B cell (primary cell): ENCODE measurements at regions not wholly inside any gene's neighbourhood (a gene's known extent, or its start where the extent isn't known, plus 50 kb on each side); places are given as distances from the start of the nearest gene placed in this dataset.

Experiments used
- ATAC-seq: fragments of 200-7000 bp; cut with Tn5 transposase; one replicate; pipeline ENCODE4 v1.10.0; 2021; ENCODE audit warnings: low read depth, mild to moderate bottlenecking, moderate number of reproducible peaks, moderate library complexity
- CTCF ChIA-PET: fragments of 350-600 bp; sonication (Branson Sonifier 250); formaldehyde crosslinking; loops from one replicate; lab custom pipeline; 2021; ENCODE audit warnings: antibody characterized with exemption, inconsistent platforms; lab: Charles Lee
- POLR2A ChIA-PET: fragments of 350-600 bp; sonication (Branson Sonifier 250); formaldehyde crosslinking; loops from one replicate; lab custom pipeline; 2021; ENCODE audit warnings: antibody characterized with exemption; lab: Charles Lee
- DNase-seq: peaks from one replicate; pipeline ENCODE4 v3.0.0; 2013
- H2AFZ ChIP-seq: 2 replicates; pipeline ENCODE4 v1.6.1; 2012; ENCODE audit warnings: mild to moderate bottlenecking, low read depth, low read length; ENCODE audit not compliant: insufficient read depth, poor library complexity, severe bottlenecking
- H3K27ac ChIP-seq, 2 donors: 1 replicate in 1 of 2; 2 replicates in 1 of 2; pipeline ENCODE4 v1.5.1; 2012 to 2013; ENCODE audit warnings: low read length in 2 of 2, mild to moderate bottlenecking in 2 of 2, moderate library complexity in 1 of 2
- H3K27me3 ChIP-seq, 4 experiments: fragments of 200-600 bp in 1 of 4; sonication (generic) in 1 of 4; replicated peaks in 1 of 4; 1 replicate in 2 of 4; 2 replicates in 2 of 4; pipeline versions ENCODE4 v1.6.1 to v1.7.0; 2013 to 2016; ENCODE audit warnings: low read length in 3 of 4, mild to moderate bottlenecking in 2 of 4, mixed read lengths in 1 of 4, moderate library complexity in 1 of 4; ENCODE audit not compliant: insufficient read depth in 4 of 4, control insufficient read depth in 3 of 4; ENCODE audit errors: control extremely low read depth in 1 of 4
- H3K36me3 ChIP-seq, 2 experiments: replicated peaks in 1 of 2; 1 replicate in 1 of 2; 2 replicates in 1 of 2; pipeline versions ENCODE4 v1.6.1 to v1.7.1; 2013; ENCODE audit warnings: low read length in 1 of 2; ENCODE audit not compliant: insufficient read depth in 2 of 2, control insufficient read depth in 1 of 2; ENCODE audit errors: control extremely low read depth in 1 of 2, extremely low read depth in 1 of 2
- H3K4me1 ChIP-seq, 2 donors: fragments of 200-600 bp in 1 of 2; sonication (generic) in 1 of 2; 1 replicate in 1 of 2; 2 replicates in 1 of 2; pipeline versions ENCODE4 v1.5.1 to v1.6.1; 2013 to 2017; ENCODE audit warnings: low read length in 2 of 2; ENCODE audit not compliant: control insufficient read depth in 2 of 2, insufficient read depth in 2 of 2
- H3K4me2 ChIP-seq: replicated peaks from 2 replicates; pipeline ENCODE3; 2012; ENCODE audit warnings: mild to moderate bottlenecking, low read depth, low read length; ENCODE audit not compliant: poor library complexity, severe bottlenecking
- H3K4me3 ChIP-seq, 5 experiments: fragments of 200-600 bp in 1 of 5; sonication (generic) in 1 of 5; 1 replicate in 3 of 5; 2 replicates in 2 of 5; pipeline versions ENCODE4 v1.5.1 to v1.7.0; 2011 to 2016; ENCODE audit warnings: low read length in 4 of 5, mild to moderate bottlenecking in 4 of 5, low read depth in 2 of 5, control low read depth in 1 of 5, moderate library complexity in 1 of 5; ENCODE audit not compliant: insufficient read depth in 1 of 5; ENCODE audit errors: control extremely low read depth in 1 of 5, extremely low read depth in 1 of 5
- H3K79me2 ChIP-seq: fragments of 200-600 bp; sonication (generic); one replicate; pipeline ENCODE4 v1.6.0; 2016; ENCODE audit warnings: low read length; ENCODE audit not compliant: control insufficient read depth, insufficient read depth
- H3K9ac ChIP-seq: fragments of 200-600 bp; sonication (generic); 2 replicates; pipeline ENCODE4 v1.6.1; 2017; ENCODE audit warnings: mild to moderate bottlenecking, low read length, moderate library complexity
- H3K9me3 ChIP-seq, 3 donors: one replicate each; pipeline versions ENCODE4 v1.6.1 to v1.7.1; 2013; ENCODE audit warnings: low read length in 2 of 3; ENCODE audit not compliant: control insufficient read depth in 2 of 3, insufficient read depth in 1 of 3; ENCODE audit errors: control extremely low read depth in 1 of 3
- H4K20me1 ChIP-seq: 2 replicates; pipeline ENCODE4 v1.6.0; 2012; ENCODE audit warnings: mild to moderate bottlenecking, low read length; ENCODE audit not compliant: insufficient read depth, control insufficient read depth, poor library complexity, severe bottlenecking
- H3K27ac Mint-ChIP-seq: one replicate; pipeline ENCODE4 v1.8.0; 2021; ENCODE audit warnings: mixed read lengths
- H3K27me3 Mint-ChIP-seq: one replicate; pipeline ENCODE4 v1.8.0; 2021; ENCODE audit warnings: mixed read lengths
- H3K4me1 Mint-ChIP-seq: one replicate; pipeline ENCODE4 v1.8.0; 2021; ENCODE audit warnings: mixed read lengths
- H3K4me3 Mint-ChIP-seq: one replicate; pipeline ENCODE4 v1.8.0; 2021; ENCODE audit warnings: mixed read lengths
- H3K9me3 Mint-ChIP-seq: one replicate; pipeline ENCODE4 v1.8.0; 2022; ENCODE audit warnings: mixed read lengths; ENCODE audit not compliant: insufficient read depth
- CTCF ChIP-seq: fragments of 200-600 bp; IDR thresholded peaks from one replicate; pipeline ENCODE4 v1.8.0; 2022; ENCODE audit warnings: antibody characterized with exemption, mild to moderate bottlenecking
- EZH2 ChIP-seq: IDR thresholded peaks from 2 replicates; pipeline ENCODE4 v1.6.1; 2012; ENCODE audit warnings: borderline replicate concordance, low read depth, mild to moderate bottlenecking, moderate library complexity, low read length; ENCODE audit not compliant: insufficient read depth, poor library complexity, severe bottlenecking
- WGBS: methylation state at CpG from one replicate; pipeline ENCODE4 v1.1.5; 2013; ENCODE audit warnings: missing lambda C conversion rate; ENCODE audit not compliant: insufficient coverage; 5-methylcytosine and 5-hydroxymethylcytosine counted together
- intact Hi-C: fragments of 100-400 bp; cut with micrococcal nuclease; formaldehyde crosslinking; loops from one replicate; pipeline ENCODE4 v1.10.0; 2022

- Histone ChIP-seq H4K20me1 (no peaks in the 10 kb centered on the region), H3K4me1 (no peaks in the 10 kb centered on the region), H3K36me3 (no peaks in the 10 kb centered on the region), H3K9me3 (no peaks in the 10 kb centered on the region), H3K27ac (no peak overlapping the region), H3K4me2 (no peak overlapping the region), H3K4me3 (no peak overlapping the region), H3K79me2 (no peaks in the 10 kb centered on the region), H2AFZ (no peak overlapping the region), H3K27me3 (no peaks in the 10 kb centered on the region), H3K9ac (no peak overlapping the region)
- H3K4me1 Mint-ChIP-seq: no peaks in the 10 kb centered on the region
- 40% methylated on average over 1 of the region's 2 CpGs for WGBS
- H3K27ac Mint-ChIP-seq: no peak overlapping the region
- no peak overlapping the region for H3K4me3 Mint-ChIP-seq
- H3K9me3 Mint-ChIP-seq: peaks cover 4% of the 10 kb centered on the region
- DNase-seq (no peak), ATAC-seq (no peak)
- CTCF ChIA-PET: no interaction called here
- no peaks in the 10 kb centered on the region for H3K27me3 Mint-ChIP-seq
- POLR2A ChIA-PET: interaction anchor here (0.7 kb wide), 1 partner anchor 17 kb away, joined by 3 read pairs; no protein-coding TSS in a partner anchor
- intact Hi-C loops: no loop called here
- TF ChIP-seq EZH2 (no peak), CTCF (no peak)
Measured at GRCh38 chr6:155778336-155778735, 322.7 kb upstream of the NOX3 start.

DNA sequence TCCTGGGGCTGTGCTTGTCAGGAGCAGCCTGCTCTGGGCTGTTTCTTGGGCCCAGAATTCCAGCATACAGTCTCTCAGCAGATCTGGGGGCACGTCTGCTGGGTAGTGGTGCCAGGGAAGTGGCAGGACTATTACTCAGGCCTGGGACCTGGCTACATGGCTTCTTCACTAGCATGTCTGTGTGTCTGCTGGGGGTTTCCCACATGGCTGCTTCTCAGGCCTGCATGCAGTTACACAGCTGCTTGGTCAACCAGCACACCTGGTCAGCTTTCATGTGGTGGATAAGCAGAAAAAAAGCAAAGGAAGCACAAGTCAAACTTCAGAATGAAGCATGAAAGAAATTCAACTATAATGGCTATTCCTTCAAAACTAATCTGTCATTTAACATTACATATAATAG is 316.2 kb upstream of the NOX3 start:
- Histone ChIP-seq H4K20me1 (no peaks in the 10 kb centered on the region), H3K27me3 (no peaks in the 10 kb centered on the region), H3K4me3 (no peak overlapping the region), H3K27ac (no peak overlapping the region), H2AFZ (no peak overlapping the region), H3K9me3 (peaks cover 0 to 8% (median 5%) of the 10 kb centered on the region in 3 donors), H3K36me3 (no peaks in the 10 kb centered on the region), H3K4me2 (no peak overlapping the region), H3K4me1 (no peaks in the 10 kb centered on the region), H3K79me2 (no peaks in the 10 kb centered on the region), H3K9ac (no peak overlapping the region)
- no peak overlapping the region for H3K27ac Mint-ChIP-seq
- POLR2A ChIA-PET: no interaction called here
- TF ChIP-seq EZH2 (no peak), CTCF (no peak)
- no peak overlapping the region for H3K4me3 Mint-ChIP-seq
- intact Hi-C loops: no loop called here
- DNase-seq (no peak), ATAC-seq (no peak)
- CTCF ChIA-PET: no interaction called here
- WGBS: 100% methylated on average over 1 of the region's 1 CpG
- H3K27me3 Mint-ChIP-seq: no peaks in the 10 kb centered on the region
- peaks cover 7% of the 10 kb centered on the region for H3K9me3 Mint-ChIP-seq
- H3K4me1 Mint-ChIP-seq: no peaks in the 10 kb centered on the region
